GM12892 (cell line): ENCODE measurements at regions not wholly inside any gene's neighbourhood (a gene's known extent, or its start where the extent isn't known, plus 50 kb on each side); places are given as distances from the start of the nearest gene placed in this dataset.

Source experiments
- POLR2A ChIP-seq: IDR thresholded peaks from 2 replicates; pipeline ENCODE4 v1.6.1; 2011; ENCODE audit warnings: low read depth, low read length, control low read depth
- POLR2AphosphoS5 ChIP-seq: IDR thresholded peaks from 2 replicates; pipeline ENCODE4 v1.6.1; 2011; ENCODE audit warnings: low read depth, low read length, control low read depth
- TAF1 ChIP-seq: IDR thresholded peaks from 2 replicates; pipeline ENCODE4 v1.6.1; 2011; ENCODE audit warnings: low read depth, mild to moderate bottlenecking, control low read depth, low read length, borderline replicate concordance

- TF ChIP-seq POLR2AphosphoS5 (no peak), TAF1 (no peak), POLR2A (no peak)
Observed at GRCh38 chr10:111161109-111161874, 84.5 kb downstream of the ADRA2A start.
